HTR-8/SVneo (cell line): ENCODE measurements at regions not wholly inside any gene's neighbourhood (a gene's known extent, or its start where the extent isn't known, plus 50 kb on each side); places are given as distances from the start of the nearest gene placed in this dataset.
"Not testable (repeated sequence)": the region's sequence is repeated elsewhere in the genome, so short reads cannot be mapped to it uniquely, and the experiment has no call there.

Experiments
- DNase-seq: peaks from one replicate; pipeline ENCODE4 v3.0.0; 2011; ENCODE audit warnings: low spot score, mixed read lengths; ENCODE audit not compliant: insufficient read length
- FAIRE-seq: peaks from 2 replicates; lab custom pipeline; 2011; peaks lifted over from hg19 to GRCh38; lab: Jason Lieb, UNC

DNA sequence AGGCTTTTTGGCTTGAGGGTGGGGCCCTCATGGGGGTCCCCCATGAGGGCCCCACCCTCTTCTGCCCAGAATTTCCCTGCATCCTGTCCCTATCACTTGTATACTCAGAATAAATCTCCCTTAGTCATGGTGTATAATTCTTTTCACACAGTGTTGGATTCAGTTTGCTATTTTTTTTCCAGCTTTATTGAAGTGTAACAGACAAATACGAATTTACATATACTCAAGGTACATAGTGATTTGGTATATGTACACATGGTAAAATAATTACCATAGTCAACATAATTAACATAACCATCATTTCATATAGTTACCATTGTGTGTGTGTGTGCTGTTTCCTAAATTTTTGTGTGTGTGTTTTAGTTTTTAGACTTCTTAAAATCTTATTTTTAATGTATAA is 289.4 kb downstream of the CNTNAP3B start:
- not testable (repeated sequence) for FAIRE-seq

DNA sequence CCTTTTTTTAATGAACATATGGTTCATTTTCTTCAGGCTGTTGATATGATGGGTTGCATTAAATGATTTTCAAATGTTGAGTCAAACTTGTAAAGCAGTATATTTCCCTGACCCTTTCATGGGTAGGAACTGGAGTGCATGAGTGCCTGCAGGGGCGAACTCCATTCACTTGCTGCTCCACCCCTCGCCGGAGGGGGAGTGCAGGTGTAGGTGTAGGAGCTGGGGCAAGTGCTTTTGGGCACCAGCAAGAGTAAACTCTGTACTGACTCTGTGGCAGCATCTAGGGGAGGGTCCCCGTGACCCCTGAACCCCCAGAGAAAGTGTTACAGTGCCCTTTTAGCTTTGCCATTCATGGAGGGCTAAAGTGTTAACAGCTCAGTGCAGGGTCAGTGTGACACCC is 290.3 kb downstream of the CNTNAP3B start:
- not testable (repeated sequence) for FAIRE-seq, DNase-seq

More for the DNA sequence above, 289.4 kb downstream of the CNTNAP3B start:
- not testable (repeated sequence) for DNase-seq

DNA sequence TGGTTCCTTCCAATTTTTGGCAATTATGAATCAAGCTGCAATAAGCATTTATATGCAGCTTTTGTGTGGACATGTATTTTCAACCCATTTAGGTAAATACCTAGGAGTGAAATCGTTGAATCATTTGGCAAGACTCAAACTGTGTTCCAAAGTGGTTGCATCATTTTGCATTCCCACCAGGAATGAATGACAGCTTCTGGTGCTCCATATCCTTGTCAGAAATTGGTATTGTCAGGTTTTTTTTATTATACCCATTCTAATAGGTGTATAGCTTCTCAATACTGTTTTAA is 290.7 kb downstream of the CNTNAP3B start:
- FAIRE-seq, DNase-seq: not testable (repeated sequence)

DNA sequence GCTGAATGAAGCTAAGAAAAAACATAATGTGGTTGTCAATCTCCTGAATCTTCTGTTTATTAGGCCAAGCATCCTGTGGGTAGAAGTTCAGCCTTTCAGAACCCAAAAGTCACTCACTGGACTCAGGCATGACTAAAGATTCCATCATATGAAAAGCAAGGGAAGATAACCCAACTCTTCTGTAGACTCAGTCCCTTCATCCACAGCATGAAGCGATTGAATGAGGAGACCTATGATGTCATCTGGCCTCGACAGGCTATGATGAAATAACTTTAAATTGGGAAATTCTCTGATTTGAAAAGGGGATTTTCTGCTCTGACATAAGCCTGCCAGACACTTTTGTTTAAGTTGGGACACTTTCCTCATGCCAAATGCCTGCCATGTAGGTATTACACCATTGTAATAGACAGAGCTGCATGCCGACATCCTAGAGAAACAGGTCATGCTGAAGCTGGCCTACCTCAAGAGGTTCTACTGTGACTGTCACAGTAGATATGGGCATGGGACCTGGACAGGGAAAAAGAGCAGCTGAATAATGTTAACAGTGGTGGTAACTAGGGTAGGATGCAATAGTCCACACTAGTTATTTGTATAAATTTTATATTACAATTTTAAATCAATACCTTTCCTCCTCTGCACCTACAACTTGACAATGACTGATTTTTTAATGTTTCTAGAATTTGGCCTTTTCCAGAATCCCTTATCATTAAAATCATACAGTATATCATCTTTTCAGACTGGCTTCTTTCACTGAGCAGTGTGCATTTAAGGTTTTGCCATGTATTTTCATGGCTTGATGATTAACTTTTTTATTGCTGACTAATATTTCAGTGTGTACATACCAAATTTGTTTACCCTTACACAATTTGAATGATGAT is 291.3 kb downstream of the CNTNAP3B start:
- FAIRE-seq: not testable (repeated sequence)

DNA sequence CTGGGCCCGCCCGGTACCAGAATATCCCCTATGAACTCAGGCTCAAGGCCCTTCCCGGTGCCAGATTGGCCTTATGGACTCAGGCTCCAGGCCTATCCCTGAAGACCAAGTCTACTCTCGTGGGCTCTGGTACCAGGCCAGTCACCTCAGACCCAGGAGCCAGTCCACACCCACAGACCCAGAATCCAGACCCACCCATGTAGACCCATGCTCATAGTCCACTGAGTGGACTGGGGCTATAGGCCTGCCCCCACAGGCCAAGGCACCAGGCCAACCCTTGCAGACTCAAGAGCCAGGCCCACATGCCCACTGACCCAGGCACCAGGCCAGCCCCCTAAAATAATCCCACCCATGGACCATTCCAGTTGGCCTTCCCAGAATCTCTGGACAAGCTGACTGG is 296.1 kb downstream of the CNTNAP3B start:
- not testable (repeated sequence) for FAIRE-seq, DNase-seq

More for the DNA sequence above, 291.3 kb downstream of the CNTNAP3B start:
- DNase-seq: not testable (repeated sequence)

DNA sequence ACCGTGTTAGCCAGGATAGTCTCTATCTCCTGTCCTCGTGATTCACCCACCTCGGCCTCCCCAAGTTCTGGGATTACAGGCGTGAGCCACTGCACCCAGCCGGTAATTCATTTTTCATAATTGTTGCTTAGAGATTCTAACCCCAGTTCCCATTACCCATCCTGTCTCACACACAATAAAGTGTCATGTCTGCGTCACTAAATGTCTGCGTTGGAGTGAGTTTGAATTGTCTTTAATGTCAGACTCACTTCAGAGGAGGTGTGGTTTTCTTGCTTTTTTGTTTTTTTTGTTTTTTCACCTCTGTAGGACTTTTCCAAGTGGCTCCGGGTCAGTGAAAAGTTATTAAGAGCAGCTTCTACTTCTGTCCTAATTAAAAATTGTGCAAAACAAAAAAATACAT is 304.5 kb downstream of the CNTNAP3B start:
- not testable (repeated sequence) for FAIRE-seq

DNA sequence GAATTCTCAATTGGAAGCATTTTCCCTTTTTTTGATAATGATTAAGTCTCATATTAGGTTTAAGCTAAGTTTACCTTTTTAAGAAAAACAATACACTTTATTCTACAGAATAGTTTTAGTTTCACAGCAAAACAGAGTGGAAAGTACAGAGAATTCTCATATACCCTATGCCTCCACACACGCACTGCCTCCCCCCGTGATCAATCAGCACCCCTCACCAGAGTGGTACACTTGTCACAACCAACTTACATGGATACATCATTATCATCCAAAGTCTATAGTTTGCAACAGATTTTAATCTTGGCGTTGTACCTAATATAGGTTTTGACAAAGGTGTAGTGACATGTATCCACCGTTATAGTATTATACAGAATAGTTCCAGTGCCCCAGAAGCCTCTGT is 326.5 kb downstream of the CNTNAP3B start:
- FAIRE-seq, DNase-seq: not testable (repeated sequence)

More for the DNA sequence above, 304.5 kb downstream of the CNTNAP3B start:
- not testable (repeated sequence) for DNase-seq

DNA sequence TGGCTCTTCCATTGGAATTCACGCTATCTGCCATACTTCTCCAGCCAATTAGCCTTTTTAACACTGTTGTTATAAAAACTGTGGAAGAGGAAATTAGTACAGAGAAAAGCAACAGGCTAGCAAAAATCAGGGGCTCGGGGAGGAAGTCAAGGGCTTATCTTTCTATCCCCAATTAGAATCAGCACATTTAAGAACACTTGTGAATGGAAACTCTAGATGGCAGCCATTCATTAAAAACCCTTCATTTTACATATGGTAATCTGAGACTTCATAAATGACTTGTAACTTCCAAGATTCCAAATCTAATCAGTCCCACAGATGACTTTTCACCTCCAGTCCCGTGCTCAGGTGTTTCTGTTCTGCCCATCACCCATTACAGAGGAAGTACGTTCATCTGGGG is 330.5 kb downstream of the CNTNAP3B start:
- DNase-seq, FAIRE-seq: not testable (repeated sequence)

DNA sequence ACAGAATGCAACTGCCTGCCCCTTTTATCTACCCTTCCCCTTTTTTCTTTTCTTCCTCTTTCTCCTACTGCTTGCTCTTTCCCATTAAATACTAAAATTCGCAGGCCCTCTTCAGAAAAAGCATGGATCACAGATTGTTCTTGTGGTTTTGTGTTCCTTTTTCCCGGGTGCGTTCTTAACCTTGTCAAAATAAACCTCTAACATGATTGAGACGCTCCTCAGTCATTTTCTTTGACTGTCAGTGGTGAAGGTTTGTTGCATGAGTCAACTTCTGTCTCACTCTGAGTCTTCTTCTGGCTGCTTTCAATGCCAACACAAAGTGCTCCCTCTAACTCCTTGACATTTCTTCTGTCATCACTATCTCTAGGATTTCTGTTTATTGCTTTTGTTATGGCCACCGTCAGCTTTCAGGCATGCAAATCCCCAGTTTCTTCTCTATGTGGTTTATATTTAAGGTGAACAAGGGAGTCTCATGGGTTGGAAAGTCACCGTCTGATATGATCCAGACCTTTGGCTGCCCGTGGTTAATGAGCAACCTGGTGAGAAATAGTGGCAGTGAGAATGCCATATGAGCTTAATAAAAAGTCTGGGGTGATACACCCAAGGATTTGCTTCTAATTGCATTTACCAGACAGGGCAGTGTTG is 338.4 kb downstream of the CNTNAP3B start:
- not testable (repeated sequence) for DNase-seq, FAIRE-seq

DNA sequence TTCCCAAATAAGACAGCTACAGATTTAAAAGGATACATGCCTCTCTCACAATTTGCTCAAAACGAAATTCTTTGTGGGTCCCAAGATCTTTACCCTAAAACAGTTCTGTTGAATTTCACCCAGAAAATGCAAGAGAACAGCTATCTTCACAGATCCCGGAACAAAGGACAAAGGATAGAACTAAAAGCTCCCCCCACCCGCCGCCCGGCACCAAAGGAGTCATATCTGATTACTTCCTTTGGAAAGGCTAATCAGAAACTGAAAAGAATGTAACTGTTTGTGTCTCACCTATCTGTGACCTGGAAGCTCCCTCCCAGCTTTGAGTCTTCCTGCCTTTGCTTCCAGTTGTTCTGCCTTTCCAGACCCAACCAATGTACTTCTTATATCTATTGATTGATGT is 339.2 kb downstream of the CNTNAP3B start:
- not testable (repeated sequence) for FAIRE-seq

DNA sequence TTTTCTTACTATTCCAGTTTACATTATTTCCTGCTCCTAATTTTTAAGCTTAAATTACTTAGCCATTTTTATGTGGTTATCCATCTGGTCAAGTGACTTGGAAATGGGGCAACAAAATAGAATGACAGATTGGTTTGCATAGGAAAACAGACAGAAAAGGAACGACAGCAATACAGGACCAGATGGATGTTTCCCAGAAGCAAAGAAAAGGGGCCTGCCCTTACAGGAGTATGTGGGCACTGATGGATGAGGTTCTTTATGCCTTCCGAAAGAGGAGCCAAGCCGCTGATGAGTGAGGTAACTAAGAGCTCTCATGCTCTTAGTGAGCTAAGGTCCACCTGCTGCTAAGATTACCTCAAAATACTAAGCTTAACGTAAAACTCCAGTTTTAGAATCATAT is 339.8 kb downstream of the CNTNAP3B start:
- not testable (repeated sequence) for FAIRE-seq, DNase-seq

More for the DNA sequence above, 339.2 kb downstream of the CNTNAP3B start:
- DNase-seq: not testable (repeated sequence)

DNA sequence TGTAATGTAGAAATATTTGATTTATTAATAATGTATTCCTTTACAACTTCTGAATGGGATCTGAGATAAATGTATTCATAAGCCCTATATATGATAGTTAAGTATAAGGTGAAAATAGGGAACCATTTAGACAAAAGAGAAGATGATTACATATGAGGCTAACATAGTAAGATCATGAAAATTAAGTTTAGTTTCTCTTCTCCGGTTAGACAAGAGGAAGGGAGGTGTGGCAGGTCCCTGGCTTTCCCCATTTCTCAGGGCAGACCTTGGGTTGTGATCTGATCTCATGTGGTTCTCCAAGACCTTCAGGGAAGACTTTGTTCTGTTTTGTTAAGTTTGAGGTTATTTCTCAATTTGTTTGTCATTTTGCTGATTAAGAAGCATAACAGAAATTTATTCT is 341.3 kb downstream of the CNTNAP3B start:
- FAIRE-seq, DNase-seq: not testable (repeated sequence)

DNA sequence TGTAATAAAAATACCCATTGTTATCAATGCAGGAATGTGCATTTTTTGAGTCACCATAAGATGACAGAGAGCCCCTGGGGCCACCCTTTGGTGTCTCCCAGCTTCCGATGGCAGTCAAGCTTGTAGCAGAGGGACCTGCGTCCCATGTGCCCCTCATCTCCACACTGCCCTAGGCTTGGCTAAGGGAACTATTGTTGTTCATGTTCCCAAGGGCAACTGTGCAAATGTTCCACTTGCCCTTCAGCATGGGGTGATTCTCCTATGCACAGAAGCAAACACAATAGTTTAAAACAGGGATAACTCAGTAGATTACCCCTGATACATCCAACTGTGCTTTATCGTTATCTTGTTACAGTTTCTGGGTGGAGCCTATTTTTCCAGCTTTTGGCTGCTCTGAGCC is 342.0 kb downstream of the CNTNAP3B start:
- DNase-seq, FAIRE-seq: not testable (repeated sequence)

DNA sequence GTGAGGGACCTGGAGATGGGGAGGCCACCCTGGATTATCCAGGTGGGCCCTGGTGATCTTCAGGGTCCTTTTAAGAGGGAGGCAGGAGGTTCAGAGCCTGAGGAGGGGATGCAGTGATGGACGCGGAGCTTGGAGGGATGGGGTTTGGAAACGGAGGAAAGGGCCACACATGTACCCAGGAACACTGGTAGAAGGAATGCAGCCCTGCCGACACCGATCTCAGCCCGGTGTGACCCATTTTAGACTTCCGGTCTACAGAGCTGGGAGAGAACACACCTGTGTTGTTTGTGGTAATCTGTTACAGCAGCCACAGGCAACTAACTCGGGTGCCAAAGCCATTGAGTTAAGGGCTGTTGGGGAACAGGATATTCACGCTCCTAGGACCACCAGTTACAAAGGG is 345.2 kb downstream of the CNTNAP3B start:
- FAIRE-seq, DNase-seq: not testable (repeated sequence)

DNA sequence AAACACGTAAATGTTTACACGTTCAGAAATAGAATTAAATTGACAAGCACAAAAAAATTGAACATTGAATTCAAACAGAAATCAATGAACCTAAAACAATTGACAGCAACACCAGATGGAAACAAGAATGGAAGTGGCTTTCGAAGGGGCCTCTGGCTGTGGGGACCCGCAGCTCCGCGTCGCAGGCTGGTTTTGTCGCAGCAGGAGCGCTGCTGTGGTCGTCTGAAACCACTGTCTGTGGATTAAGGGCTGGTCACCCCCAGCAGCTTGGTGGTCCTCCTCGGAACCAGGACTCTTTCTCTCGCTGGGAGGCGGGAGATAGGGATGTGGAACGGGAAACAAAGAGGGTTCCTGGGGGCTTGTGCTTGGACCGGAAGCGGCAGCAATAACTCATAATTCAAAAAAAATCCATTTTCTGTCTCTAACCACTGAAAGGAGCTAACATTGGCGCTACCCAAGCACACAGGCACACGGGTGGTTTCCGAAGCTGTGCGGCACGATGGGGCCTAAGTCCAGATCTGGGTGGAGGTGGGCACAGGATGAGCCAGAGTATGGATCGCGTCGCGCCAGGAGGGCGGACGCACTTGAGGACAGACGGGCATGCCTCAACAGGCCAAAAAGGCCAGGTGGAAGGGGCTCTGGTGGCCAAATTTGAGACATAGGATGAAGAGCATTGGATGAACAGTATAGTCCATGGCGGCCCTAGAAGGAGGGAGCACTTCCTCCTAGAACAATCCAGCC is 346.0 kb downstream of the CNTNAP3B start:
- not testable (repeated sequence) for FAIRE-seq, DNase-seq

DNA sequence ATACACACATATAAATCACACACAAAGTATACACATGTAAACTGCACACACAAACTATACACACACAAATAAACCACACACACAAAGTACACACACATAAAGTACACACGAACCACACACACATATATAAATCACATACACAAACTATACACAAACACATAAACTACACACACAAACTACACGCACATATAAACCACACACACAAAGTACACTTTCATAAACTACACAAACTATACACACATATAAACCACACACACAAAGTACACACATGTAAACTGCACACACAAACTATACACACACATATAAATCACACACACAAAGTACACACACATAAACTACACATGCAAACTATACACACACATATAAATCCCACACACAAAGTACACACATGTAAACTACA is 347.3 kb downstream of the CNTNAP3B start:
- not testable (repeated sequence) for DNase-seq, FAIRE-seq

DNA sequence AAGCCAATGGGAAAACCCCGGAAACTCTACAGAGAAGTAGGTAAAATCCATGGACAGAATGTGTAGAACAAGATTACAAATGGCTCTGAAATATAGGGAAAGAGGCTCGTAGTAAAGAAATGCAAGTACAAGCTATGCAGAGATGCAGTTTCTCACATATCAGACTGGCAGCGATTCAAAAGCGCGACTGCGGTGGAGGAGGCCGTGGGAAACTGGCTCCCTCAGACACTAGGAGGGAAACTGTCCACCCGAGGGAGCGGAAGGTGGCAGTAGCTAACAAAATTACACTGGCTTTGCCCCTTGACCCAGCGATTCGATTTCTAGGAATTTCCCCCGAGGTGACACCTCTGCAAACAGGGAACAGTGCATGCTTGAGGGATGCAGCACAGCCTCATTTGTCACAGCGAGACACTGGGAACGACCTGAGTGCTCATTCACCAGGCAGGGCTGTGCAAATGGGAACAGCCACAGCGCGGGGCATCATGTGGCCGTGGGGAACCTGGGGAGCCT is 349.3 kb downstream of the CNTNAP3B start:
- FAIRE-seq, DNase-seq: not testable (repeated sequence)

DNA sequence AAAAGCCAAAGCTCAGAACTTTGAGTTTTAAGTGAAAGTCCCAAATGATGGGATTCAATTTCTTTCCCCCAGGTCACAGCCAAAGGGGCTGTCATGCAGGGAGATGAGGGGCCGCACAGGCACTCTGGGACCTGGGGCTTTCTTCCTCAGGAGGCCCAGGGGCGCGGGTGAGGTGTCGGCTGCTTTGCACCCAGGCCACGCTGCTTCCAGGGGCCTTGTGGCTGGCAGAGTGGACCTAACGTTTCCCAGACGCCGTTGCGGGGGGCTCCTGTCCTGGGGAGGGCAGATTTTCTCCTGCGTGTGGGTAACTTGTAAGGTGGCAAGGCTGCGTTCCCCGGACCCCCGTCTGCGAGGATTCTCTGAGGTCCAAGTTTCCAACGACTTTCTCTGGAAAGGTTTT is 350.0 kb downstream of the CNTNAP3B start:
- not testable (repeated sequence) for DNase-seq, FAIRE-seq

DNA sequence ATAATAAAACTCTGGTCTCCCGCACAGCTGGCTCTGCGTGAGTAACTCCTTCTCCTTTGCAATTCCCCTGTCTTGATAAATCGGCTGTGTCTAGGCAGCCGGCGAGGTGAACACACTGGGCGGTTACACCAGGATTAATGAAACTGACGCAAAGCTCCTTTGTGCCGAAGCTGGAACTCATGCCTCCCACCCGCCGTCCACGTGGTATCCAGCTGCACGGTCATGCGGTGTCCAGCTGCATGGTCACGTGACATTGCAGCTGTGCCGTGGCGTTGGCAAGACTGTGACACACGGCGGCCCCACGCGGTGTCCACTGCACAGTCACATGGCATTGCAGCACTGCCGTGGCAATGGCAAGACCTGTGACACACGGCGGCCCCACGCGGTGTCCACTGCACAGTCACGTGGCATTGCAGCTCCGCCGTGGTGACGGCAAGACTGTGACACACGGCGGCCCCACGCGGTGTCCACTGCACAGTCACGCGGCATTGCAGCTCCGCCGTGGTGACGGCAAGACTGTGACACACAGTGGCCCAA is 350.6 kb downstream of the CNTNAP3B start:
- not testable (repeated sequence) for FAIRE-seq

DNA sequence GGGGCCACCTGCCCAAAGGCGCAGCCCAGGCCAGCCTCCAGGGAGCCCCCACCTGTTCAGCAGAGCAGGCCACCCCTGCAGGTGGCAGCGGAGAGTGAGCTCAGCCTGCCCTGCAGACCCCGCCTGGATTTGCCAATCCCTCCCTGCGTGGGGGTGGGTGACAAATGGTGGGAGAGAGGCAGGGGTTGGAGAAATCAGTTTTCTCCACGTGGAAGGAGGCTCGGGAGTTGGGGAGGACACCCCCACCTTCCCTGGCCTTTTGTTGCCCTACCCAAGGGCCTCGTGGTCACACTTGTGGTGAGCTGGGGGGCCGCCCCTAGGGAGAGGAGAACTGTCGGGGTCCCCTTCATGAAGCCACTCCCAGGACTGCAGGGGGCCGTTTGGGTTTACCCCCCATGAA is 351.7 kb downstream of the CNTNAP3B start:
- not testable (repeated sequence) for FAIRE-seq

More for the DNA sequence above, 350.6 kb downstream of the CNTNAP3B start:
- not testable (repeated sequence) for DNase-seq

More for the DNA sequence above, 351.7 kb downstream of the CNTNAP3B start:
- not testable (repeated sequence) for DNase-seq
